NCI-H748 (cell line): ENCODE measurements at regions not wholly inside any gene's neighbourhood (a gene's known extent, or its start where the extent isn't known, plus 50 kb on each side); places are given as distances from the start of the nearest gene placed in this dataset.
A peak's percentile ranks its signal among the peaks of the same experiment; 100 is the strongest.
"Not testable (repeated sequence)": the region's sequence is repeated elsewhere in the genome, so short reads cannot be mapped to it uniquely, and the experiment has no call there.

ENCODE experiments used
- DNase-seq: peaks from one replicate; lab custom pipeline; 2025; ENCODE audit not compliant: unreplicated experiment; lab: John Stamatoyannopoulos, UW

- no peak for DNase-seq
These were observed 106.7 kb upstream of the RREB1 start for GRCh38 chr6:7000825-7001777.

GRCh38 chr6:7003041-7003440 is 104.7 kb upstream of the RREB1 start:
- DNase-seq = no peak

GRCh38 chr6:7004581-7005297 is 103.0 kb upstream of the RREB1 start:
- no peak for DNase-seq

GRCh38 chr6:7006515-7007191 is 101.1 kb upstream of the RREB1 start:
- DNase-seq = no peak

- DNase-seq = peak; percentile 14
These were observed 99.2 kb upstream of the RREB1 start for GRCh38 chr6:7008451-7008988.

GRCh38 chr6:7016226-7016625 is 91.5 kb upstream of the RREB1 start:
- DNase-seq = no peak

- no peak for DNase-seq
These were observed 86.5 kb upstream of the RREB1 start for GRCh38 chr6:7021301-7021700.

GRCh38 chr6:7025861-7026260 is 81.9 kb upstream of the RREB1 start:
- no peak for DNase-seq

GRCh38 chr6:7028963-7029362 is 78.8 kb upstream of the RREB1 start:
- DNase-seq = not testable (repeated sequence)

- DNase-seq = not testable (repeated sequence)
These were observed 76.8 kb upstream of the RREB1 start for GRCh38 chr6:7030968-7031367.

GRCh38 chr6:7033202-7033601 is 74.6 kb upstream of the RREB1 start:
- DNase-seq = no peak

- DNase-seq = no peak
These were observed 73.7 kb upstream of the RREB1 start for GRCh38 chr6:7034055-7034454.

- no peak for DNase-seq
These were observed 71.9 kb upstream of the RREB1 start for GRCh38 chr6:7035837-7036249.

GRCh38 chr6:7041511-7042026 is 66.2 kb upstream of the RREB1 start:
- DNase-seq = no peak

GRCh38 chr6:7042056-7042653 is 65.6 kb upstream of the RREB1 start:
- no peak for DNase-seq

- no peak for DNase-seq
These were observed 64.9 kb upstream of the RREB1 start for GRCh38 chr6:7042654-7043545.

- DNase-seq = no peak
These were observed 62.4 kb upstream of the RREB1 start for GRCh38 chr6:7045331-7045730.

- DNase-seq = no peak
These were observed 62.0 kb upstream of the RREB1 start for GRCh38 chr6:7045746-7046145.

GRCh38 chr6:7047128-7047527 is 60.6 kb upstream of the RREB1 start:
- DNase-seq = no peak

GRCh38 chr6:7047966-7048365 is 59.8 kb upstream of the RREB1 start:
- no peak for DNase-seq
